HG03103 (cell line): ENCODE measurements at regions not wholly inside any gene's neighbourhood (a gene's known extent, or its start where the extent isn't known, plus 50 kb on each side); places are given as distances from the start of the nearest gene placed in this dataset.

Source experiments
- ATAC-seq: cut with Tn5 transposase; IDR thresholded peaks from one replicate; pipeline ENCODE4 v1.9.1; 2021; ENCODE audit warnings: low read depth; ENCODE audit not compliant: unreplicated experiment

- ATAC-seq = no peak
Measured at GRCh38 chr18:47758000-47758399, 172.5 kb downstream of the SMAD2 start.

GRCh38 chr18:47756364-47757016 is 174.0 kb downstream of the SMAD2 start:
- ATAC-seq = no peak

GRCh38 chr18:47755102-47755456 is 175.4 kb downstream of the SMAD2 start:
- no peak for ATAC-seq

- no peak for ATAC-seq
Measured at GRCh38 chr18:47754311-47755101, 176.0 kb downstream of the SMAD2 start.

GRCh38 chr18:47752796-47753645 is 177.4 kb downstream of the SMAD2 start:
- no peak for ATAC-seq

- ATAC-seq = no peak
Measured at GRCh38 chr18:47750889-47751423, 179.5 kb downstream of the SMAD2 start.

- no peak for ATAC-seq
Measured at GRCh38 chr18:47749600-47749973, 180.9 kb downstream of the SMAD2 start.

- ATAC-seq = peak; percentile 78
Measured at GRCh38 chr18:47748847-47749599, 181.4 kb downstream of the SMAD2 start.

DNA sequence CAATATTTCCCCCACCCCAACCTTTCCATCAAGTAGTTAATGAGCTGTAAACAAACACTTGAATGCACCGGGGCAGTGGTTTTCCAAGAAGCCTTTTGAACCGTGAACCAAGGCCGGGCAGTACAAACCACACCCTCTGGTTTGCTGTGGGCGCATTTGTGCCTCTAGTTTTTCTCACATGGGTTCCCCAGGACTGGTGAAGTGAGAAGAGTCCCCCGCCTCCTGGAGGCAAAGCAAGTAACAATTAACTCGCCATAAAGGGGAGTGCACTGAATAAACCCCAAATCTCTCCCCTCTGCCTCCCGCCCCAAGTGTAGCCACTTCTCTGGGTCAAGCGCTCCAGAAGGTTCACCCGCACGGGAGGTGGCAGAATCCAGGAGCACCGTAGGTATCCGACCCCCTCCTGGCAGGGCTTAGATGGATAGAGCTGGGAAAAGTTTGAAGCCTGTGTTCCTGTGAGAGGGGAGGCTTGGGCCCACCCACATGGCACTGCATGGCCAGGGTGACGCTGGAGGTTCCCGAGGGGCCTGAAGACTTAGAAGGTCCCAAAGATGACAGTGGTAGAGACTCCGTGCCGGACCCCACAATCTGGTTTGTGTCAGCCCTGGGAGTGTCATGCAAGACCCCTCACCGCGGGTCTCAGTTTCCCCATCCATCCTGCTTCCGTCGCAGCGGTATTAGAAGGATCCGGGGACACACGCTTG is 182.2 kb downstream of the SMAD2 start:
- no peak for ATAC-seq

GRCh38 chr18:47747260-47747795 is 183.1 kb downstream of the SMAD2 start:
- ATAC-seq = no peak

DNA sequence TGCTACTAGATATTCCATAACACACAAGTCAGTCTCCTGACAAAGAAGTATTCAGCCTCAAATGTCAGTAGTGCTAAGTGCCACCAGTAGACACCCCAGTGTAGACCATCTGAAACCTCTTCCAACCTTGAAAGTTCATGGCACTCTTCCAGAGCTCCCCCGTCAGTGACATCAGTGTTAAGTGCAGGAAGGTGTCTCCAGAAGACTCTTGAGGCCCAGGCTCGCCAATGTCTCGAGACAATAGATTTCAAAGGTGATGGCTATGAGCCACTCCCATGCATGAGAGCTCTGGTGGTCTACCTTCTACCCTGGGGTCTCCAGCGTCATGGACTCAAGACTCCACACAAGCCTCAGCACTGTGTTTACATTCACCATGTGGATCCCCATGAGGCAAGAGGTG is 183.8 kb downstream of the SMAD2 start:
- ATAC-seq = no peak

DNA sequence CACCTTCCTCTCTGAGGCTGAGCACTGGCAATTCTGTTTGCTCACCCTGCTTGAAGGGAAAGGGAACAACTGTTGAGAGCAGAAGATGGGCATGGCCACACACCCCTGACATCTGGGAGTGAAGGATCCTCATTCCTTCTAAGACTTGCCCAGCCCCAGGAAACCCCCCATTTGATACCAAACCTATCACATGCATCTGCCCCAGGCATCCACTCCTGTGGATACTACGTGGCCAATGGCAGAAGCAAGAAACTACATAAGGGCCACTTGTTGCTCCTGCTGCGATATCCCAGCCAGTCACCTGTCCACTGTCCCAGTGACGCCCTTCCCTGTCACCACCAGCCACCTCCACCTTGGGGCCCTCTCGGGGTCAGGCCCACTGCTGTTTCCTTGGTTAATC is 185.2 kb downstream of the SMAD2 start:
- ATAC-seq = no peak

GRCh38 chr18:47737956-47738355 is 192.5 kb downstream of the SMAD2 start:
- no peak for ATAC-seq

DNA sequence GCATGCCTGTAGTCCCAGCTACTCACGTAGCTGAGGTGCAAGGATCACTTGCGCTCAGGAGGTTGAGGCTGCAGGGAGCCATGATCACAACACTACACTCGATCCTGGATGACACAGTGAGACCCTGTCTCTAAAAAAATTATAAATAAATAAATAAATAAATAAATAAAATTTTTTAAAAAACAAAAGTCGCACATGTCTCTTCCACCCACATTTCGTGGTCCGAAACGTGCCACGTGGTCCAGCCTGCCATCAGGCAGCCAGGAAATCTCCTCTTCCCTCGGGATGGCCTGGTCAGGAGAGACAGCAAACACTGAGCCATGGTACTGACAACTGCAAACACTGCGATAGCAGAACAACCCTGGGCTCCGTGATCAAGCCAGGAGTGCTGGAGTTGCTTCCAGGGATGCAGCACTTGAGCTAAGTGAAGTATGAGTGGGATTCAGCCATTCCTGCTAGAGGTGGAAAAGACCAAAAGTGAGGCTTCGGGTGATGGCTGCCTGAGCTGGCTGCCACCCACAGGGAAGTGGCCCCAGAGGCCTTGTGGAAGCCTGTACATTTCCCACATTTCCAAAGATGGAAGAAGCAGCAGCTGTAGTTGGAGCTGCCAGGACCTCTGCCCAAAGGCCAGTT is 193.1 kb downstream of the SMAD2 start:
- no peak for ATAC-seq

- no peak for ATAC-seq
Measured at GRCh38 chr18:47736376-47737140, 193.9 kb downstream of the SMAD2 start.

DNA sequence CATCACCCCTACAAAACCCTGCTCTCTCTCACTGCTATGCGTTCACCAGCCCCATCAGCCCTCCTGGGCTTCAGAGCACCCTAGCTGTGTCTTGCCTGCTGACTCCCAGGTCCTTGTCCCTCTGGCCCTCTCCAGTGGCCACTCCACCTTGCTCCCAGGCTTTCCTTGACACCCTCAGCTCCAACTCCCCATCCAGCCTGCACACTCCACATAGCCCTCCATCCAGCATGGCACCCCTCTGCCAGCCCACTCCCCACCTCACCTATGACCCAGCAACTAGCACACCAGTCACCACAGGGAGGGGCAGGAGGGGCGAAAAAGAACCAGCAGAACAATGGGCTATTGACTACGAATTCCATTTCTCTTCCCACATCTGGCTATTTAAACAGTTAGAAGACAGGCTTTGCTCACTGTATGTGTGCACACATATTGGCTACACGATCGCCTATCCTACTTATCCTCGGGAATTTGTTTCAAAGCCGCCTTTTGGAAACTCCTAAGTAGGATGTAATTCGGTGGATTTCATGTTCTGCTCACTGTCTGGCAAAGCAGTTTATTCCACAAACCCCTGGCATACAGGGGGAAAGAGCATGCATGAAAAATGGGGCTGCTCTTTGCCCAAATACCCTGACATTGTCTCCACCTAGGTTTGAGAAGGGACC is 195.3 kb downstream of the SMAD2 start:
- no peak for ATAC-seq

DNA sequence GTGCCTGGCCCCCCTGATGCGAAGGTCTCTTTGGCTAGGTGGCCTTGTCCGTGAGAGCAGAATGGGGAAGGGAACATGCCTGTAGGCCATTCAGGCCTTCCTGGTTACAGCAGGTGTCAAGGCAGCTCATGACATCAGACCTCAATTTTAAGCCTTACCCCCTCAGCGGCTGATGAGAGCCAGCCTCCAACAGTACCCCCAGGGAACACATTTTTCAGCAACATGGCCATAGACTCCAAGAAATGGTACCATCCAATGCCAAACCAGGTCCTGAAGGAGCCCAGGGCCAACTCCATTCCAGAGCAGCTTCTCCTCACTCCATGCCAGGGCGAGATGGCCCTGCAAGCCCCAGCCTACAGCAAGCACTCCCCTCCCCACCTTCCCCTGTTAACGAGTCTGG is 199.2 kb downstream of the SMAD2 start:
- no peak for ATAC-seq

DNA sequence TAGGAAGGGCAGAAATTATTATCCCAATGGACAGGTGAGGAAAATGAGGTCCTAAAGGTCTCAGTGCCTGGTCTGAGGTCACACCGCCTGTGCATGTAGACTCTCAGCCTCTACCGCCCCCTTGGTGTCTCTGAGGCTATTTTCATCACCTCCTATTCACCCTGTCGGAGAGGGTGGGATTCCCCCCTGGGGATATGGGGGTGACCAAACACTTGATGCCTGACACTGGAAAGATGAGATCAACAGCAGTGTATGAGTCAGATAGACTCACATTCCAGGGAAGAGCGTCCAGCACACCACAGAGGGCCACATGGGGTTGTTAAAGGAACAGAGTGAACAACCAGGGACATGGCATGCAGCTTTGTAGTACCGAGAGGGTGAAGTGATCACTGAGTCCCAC is 199.7 kb downstream of the SMAD2 start:
- ATAC-seq = no peak
